HL-60/S4 treated with retinoic acid at 250 ng/mL for 4 days and 3 days (cell line): ENCODE measurements at regions not wholly inside any gene's neighbourhood (a gene's known extent, or its start where the extent isn't known, plus 50 kb on each side); places are given as distances from the start of the nearest gene placed in this dataset.

Source experiments
- in situ Hi-C: fragments of 300-500 bp; cut with MboI; formaldehyde crosslinking; loops from 2 replicates; pipeline ENCODE4 v1.7.0; 2022; ENCODE audit warnings: low sequenced_read_pairs

DNA sequence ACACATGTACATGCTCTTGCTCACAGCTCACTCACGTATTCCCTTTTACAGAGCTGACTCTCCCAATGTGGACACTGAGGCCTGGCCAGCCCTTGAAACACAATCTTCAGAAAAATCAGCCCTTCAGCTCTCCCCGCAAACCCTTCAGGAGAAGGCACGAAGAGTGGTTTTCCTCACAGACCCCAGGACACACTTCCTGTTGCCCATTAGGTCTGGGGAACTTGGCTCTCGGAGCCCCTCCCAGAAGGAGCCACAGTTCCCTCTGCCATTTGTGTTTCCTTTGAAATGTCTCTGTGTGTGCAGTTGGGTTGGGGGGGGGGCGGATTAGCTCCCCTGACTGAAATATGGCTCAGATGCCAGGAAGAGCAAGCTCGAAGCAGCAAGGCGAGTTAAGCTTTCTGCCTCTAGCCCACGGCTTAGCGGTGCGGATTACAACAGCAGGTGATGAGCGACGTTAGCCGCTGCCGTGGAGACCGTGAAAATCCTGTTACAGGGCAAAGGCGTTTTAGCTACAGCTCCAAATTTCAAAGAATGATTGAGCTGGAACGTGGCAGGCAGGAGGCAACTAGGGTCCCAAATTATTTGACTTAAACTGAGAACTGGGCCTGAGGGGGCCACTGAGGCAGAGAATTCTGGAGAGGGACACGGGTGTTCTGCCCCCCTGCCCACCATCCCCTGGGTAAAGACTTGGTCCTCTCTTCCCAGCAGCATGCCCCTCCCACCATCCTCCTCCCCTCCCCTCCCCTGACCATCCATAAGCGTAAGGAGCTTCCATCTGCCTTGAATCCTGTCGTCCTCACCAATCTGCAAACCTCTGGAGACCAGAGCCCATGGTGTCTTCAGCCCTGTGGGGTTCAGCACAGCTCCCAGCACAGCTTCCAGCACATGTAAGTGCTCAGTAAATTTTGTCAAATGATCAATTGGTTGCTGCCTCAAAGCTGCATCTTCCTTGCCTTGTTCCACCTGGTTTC is 598.6 kb downstream of the BUD13 start:
- in situ Hi-C loops, result no loop called here

DNA sequence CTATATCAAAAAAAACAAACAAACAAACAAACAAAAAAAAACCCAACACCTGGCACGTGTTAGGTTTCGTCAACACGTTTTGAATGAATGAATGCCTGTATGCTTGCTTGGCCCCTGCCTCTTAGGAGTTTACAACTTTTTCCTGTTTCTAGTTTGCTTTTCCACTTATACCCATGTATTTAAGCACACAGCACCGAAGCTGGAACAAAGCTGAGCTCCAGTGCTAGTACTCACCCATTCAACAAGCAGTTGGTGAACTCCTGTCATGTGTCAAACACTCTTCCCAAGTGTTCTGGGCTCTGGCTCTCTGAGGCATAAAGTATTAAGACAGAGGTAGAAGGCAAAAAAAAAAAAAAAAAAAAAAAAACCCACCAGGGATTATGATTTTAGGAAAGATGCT is 599.3 kb downstream of the BUD13 start:
- in situ Hi-C loops, result no loop called here

DNA sequence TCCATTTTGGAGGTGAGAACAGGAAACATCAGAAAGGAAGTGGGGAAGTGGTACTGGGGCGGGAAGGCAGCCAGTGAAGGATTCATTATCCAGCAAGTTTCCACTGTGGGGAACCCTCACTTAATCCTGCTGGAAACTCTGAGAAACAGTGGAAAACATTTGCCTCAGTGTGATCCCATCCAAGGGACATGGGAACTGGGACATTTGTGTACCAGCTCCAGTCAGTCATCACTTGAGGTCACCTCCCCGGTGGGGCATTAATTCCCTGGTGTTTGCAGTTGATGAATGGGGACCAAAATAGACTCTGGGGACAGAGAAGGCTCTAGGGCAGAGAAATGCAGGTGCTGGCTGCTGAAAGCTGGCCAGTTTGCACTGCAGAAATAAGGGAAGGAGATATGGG is 599.9 kb downstream of the BUD13 start:
- in situ Hi-C loops, result no loop called here

DNA sequence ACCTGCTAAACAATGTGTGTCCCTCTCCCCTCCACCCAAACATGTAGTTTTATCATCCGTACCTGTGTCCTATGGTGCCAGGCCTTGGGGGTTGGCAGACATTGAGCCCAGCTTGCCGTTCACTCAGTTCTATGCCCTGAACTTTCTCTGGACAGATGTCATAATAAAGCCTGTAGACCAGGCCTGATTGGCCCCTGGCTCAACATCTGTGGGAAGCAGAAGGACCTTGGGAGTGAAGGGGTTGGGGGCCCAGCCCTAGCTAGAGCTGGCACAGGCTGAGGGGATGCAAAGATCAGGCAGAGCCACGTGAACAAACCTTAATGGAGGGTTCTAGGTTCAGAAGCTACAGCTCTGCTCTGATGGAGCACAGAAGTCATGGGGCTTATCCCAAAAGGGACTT is 600.6 kb downstream of the BUD13 start:
- in situ Hi-C loops, result no loop called here

DNA sequence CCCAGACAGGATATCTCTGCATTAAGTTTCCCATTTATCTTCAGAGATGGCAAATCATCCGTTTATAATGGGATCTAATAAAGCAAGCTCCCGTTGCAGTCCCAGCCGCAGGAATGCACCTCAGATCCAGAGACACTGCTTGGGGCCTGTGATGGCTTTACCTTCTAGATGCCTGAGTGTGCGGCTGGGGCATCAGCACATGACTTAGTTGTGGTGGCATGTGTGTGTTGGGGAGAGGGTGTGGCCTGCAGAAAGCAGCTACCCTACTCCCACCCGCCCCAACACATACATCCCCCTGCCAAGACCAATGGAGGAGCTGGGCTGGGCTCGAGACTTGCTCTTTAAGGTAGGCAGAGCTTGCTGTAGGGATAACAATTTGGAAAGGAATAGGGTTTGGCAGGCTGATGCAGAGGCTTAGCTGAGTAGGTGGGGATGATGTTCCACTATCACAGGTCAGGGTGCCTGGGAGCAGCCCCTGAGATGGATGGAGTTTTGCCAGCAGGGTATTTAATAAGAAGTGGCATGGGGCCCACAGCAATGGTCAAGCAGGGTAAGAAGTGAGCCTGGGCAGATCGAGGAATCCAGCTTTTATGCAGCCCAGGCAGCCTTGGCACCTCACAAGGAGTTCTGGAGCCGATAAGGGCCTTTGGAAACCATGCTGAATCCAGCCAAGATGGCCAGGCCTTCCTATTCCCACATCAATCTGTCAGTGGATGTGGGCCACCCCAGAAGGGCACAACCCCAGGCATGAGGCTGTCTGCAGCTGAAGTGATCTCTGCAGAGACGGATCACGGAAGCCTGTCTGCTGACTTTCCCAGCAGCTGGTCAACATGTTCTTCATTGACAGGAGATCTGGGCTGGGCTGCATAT is 601.3 kb downstream of the BUD13 start:
- in situ Hi-C loops, result no loop called here

DNA sequence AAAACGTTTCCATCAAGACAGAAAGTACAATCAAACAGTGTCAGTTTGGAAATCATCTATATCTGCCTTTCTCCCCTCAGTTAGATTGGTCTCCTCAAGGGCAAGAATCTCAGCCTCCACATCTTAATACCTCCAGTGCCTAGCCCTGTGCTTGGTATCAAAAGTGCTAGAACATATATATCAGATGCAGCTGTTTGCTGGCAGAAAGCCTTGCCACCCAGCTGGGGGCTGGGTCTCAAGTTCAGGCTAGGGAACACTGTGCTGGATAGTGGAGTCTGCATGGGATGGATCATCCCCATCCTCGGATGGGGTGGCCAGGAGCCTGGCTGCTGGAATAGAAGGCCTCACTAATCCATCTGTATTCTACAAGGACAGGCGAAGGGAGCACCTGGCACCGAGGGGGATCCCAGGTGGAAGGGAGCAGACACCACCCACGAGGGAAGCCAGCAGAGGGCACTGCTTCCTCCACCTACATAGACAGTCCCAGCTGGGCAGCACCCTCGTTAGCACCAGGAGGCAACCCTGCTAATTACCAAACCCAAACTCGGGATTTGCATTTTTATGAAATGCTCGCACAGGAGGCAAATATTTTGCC is 602.2 kb downstream of the BUD13 start:
- in situ Hi-C loops, result no loop called here

DNA sequence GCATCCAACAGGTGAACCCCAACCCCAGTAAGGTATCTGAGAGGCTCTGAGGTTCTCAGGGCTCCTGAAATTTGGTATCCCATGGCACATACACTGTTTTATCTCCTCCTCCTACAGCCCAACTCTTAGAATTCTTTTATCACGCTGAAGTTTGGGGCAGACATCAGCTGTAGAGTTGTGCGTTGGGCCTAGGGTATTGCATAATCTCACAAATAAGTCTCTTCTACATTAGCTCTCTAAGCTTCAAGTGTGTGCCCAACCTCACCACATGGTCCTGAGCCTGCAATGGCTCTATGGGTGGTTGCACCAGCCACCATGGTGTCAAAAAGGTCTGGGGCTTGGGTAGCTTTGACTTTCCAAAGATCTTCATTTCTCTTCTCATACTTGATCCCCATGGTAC is 603.0 kb downstream of the BUD13 start:
- in situ Hi-C loops, result no loop called here

DNA sequence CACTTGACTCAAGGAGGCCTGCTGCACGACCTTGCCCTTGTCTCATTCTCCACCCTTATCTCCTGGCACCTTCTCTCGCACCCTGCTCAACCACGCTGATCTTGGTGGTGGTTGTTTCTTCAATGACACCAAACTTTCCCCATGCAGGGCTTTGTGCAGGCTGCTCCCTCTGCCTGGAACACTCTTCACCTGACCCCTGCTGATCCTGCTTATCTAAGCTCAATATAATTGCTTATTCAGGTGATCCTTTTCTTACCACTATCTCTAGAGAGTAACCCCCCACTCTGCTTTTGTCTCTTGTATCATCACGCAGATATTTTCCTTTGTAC is 604.4 kb downstream of the BUD13 start:
- in situ Hi-C loops, result no loop called here

DNA sequence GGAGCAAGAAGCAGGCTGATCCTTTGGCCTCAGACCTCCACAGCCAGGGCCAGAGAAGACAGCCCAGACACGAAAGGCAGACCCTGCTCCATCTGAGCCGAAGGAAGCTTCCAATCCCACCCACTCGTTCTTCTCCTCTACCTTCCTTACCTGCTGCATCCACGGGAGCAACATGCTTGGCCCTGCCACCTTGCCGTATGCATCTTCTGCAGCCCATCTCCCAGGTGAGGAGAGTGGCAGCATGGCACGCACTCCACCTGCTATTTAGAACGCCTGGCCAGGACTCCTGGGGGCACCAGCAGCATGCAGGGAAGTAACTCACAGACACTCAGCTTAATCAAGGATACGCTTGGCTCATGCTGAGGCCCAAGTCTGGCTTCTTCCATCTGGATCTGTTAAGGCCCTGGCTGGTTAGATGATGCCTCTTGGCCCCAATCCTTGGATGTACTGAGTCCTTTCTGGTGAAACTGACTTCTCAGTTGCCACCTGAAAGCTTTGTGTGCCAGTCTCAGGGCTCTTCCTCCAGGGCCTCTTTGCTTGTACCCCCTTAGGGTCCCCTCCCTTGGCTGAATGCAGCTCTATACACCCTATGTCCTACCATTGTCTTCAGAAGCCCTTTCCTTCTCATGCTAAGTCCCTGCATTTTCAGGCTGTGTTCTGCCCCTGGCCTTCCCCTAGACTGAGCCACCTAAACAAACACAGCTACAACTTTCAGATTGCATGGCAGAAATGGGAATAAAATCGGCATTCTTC is 604.9 kb downstream of the BUD13 start:
- in situ Hi-C loops, result no loop called here

DNA sequence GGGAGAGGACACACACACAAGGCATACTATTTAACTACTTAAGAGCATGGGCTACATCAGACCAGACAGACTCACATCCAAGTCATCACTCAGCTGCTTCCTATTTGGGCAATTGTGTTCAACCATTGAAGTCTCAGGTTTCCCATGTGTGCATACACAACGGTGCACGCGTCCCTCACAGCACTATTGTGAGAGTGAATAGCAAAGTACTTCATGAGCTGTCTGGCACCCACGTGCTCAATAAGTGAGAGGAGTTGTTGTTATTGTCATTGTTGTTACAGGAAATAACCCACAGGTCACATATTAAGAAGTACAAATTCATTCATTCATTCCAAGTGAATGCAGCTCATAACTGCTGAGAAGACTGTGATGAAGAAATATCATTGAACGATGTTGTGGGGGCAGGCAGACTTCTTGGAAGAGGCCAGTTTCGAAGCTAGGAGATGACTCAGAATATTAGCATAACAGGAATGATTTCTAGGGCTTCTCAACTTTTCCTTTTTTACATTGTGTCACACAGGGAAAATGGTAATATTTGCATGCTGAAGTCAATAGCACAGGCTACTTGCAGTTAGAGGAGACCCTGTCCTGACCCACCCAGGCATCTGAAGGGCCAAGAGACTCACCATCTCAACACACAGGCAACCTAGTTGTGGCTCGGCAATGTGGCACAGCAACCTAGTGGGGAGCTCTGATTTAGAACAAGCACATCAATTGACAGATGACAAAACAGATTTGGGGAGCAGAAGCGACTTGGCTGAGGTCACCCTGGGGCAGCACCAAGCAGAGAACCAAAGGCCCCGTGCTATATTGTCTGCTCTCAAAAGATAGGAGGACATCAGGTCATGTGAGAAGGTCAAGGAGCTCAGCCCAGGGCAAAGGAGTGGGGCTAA is 606.0 kb downstream of the BUD13 start:
- in situ Hi-C loops, result no loop called here

DNA sequence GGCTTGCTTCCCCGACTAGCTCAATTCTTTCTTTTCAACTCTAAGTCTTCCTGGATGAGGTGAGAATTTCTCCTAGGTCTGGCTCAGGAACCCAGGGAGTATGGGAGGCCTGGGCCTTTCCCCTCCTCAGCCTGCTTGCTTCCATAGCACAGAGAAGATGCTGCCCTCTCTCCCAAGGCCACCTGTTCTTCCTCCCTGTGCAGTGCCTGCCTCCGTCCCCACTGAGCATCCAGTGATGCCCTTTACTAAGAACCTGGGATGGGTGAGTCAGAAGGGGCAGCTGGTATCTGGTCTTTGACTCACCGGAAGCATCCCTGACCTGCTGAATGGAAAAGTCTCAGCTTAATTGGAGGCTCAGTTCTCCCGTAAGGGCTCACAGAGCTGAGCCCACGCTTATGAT is 607.9 kb downstream of the BUD13 start:
- in situ Hi-C loops, result no loop called here

DNA sequence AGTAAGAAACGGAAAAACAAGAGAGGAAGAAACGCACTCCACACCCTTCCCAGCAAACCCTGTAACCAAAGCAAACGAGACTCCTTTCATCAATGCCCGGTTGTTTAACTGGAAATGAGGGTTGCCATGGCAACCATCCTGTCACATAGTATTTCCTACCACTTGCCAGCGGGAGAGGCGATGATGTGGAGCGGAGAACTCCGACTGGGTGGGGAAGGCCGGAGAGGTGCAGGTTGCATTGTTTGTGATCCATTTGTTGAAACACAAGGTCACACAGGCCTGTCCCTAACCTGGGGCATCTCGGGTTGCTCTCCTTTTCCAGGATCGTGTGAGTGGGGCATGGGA is 609.9 kb downstream of the BUD13 start:
- in situ Hi-C loops, result no loop called here

DNA sequence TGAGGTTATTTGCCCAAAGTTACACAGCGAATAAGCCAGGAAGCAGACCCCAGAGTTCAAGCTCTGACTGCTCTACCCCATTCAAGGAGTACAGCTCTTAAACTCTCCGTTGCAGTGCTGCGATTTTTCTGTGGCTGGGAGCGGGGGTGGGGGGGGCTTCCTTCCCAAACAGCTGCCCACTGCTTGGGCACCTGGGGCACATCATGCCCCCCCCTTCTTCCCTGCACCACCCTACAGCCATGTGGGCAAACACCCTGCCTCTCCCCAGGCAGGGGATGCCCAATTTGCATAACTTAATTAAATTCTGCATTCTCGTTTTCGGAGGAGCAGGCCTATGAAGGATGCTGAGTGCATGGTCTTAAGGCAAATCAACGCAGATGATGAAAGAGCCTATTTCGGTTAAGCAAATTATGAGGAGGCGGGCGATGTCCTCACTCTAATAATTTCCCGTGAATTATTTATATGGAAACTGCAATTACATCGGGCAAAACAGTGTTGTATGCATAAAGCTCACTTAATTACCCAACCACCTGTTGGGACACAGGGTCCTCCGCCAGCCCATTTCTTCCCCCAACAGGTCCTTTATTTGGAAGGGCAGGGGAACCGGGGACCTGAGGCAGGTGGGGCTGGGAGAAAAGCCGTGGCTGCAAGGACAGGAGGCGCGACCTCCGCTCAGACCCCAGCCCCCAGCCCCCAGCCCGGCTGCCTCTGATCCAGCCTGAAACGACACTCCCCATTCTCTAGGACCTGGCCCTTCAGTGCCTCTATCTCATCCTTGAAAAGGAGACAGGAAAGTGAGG is 610.5 kb downstream of the BUD13 start:
- in situ Hi-C loops, result no loop called here

DNA sequence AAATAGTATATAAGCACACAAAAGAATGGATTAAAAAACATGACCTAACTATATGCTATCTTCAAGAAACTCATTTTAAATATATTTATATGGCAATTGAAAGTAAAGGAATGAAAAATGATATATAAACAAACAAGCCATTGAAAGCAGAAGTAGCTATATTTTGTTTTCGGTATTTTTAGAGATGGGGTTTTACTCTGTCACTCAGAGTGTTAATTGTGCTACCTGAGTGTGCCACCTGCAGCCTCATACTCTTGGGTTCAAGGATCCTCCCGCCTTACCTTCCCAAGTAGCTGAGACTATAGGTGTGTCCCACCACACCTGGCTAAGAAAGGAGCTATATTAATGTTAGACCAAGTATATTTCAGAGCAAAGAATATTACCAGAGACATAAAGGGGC is 624.1 kb downstream of the BUD13 start:
- in situ Hi-C loops, result no loop called here

DNA sequence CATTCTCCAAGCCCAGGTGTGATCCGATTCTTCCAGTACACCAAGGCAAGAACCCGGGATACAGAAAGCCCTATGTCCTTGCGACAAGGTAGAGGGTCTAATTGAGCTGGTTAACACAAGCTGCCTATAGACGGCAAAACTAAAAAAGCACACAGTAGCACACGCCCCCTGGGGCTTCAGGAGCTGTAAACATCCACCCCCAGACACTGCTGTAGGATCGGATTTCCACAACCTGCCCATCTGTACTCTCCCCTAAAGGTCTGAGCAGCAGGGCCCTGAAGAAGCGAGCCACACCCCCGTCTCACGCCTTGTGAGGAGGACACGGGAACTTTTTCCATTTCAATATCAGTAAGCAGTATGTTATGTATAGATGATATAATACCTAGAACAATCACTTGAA is 624.7 kb downstream of the BUD13 start:
- in situ Hi-C loops, result no loop called here

DNA sequence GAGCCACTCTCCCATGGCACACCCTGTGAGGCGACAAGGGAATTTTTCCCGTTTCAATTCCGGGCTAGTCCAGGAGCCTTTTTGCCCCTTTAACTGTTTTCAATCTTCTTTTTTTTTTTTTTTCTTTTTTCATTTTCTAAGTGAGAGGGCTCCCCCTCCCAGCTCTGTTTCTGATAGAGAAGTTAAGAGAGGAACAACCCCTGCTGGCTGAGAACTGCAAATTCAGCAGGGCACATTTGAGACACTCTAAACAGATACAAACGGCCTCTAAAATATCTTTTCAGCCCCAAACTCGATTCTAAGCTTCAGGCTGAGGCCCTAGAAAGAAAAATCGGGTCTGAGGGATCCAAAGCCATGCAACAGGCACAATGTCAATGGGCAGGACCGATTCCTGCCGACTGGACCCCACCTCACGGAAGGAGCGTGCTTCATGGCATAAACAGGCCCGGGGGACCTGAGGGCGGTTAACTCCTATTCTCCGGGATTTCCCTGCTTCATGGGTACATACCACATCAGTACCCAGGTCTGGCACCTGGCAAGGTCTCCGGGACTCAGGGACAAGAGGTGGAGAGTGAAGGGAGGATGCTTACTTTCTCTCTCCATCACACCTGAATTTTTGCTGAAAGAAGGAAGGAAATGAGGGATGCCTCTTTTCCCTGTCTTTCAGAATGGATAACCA is 627.5 kb downstream of the BUD13 start:
- in situ Hi-C loops, result no loop called here

DNA sequence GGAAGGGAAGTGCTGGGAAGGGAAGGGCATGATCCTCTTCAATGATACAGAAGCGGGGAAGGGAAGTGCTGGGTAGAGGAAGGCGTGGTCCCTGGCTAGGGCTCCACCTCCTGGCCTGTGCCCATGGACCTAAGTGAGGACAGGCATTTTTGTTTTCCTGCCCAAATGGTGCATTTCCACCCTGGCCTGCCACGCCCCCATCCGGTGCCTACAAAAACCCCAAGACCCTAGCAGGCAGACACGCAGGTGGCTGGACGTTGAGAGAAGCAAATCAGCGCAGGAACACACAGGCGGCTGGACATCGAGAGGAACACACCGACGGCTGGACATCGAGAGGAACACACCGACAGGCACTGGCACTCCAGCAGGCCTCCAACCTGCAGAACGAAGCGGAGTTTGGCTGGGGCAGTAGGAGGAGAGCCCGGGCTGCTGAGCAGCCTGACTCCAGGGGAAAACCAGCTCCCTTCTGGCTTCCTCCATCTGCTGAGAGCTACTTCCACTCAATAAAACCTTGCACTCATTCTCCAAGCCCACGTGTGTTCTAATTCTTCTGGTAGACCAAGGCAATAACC is 628.3 kb downstream of the BUD13 start:
- in situ Hi-C loops, result no loop called here

DNA sequence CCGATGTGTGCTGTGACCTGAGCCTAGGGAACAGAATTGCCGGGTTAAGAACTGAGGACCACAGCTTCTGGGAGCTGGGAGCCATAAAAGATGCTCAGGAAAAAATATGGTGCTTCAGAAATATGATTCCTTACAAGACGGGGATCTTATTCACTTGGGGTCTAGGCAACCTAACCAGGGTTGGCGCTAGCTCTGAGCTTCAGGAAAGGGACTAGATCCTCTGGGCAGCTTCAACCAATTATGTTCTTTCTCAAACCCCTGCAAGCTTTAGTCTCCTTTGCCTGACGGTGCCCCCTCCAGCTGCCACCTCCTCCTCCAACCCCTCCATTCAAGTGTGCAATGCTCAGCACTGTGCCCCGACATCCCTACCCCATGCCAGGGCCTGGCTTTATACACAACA is 634.1 kb upstream of the CADM1 start:
- in situ Hi-C loops, result no loop called here
